Esophagus muscularis mucosa (tissue), 3 donors: ENCODE measurements at regions not wholly inside any gene's neighbourhood (a gene's known extent, or its start where the extent isn't known, plus 50 kb on each side); places are given as distances from the start of the nearest gene placed in this dataset.

Source experiments
- CTCF ChIP-seq, 3 experiments: fragments of 200-600 bp in 2 of 3; fragments of 450-650 bp in 1 of 3; sonication (generic) in 2 of 3; IDR thresholded peaks; one replicate each; pipeline ENCODE4 v1.5.1; 2017 to 2019; ENCODE audit warnings: antibody characterized with exemption in 3 of 3, mild to moderate bottlenecking in 2 of 3, moderate library complexity in 1 of 3
- POLR2A ChIP-seq: fragments of 450-650 bp; IDR thresholded peaks from one replicate; pipeline ENCODE4 v1.6.1; 2017; ENCODE audit warnings: antibody characterized with exemption, moderate library complexity, mild to moderate bottlenecking, low read depth

GRCh38 chr6:76776876-76777275, 686.4 kb downstream of the HTR1B start:
- no peak for TF ChIP-seq CTCF (IDR thresholded peaks at IDR 0.05)
- TF ChIP-seq POLR2A: no peak
